K562 (cell line): ENCODE measurements at regions not wholly inside any gene's neighbourhood (a gene's known extent, or its start where the extent isn't known, plus 50 kb on each side); places are given as distances from the start of the nearest gene placed in this dataset.

Experiments used
- CTCF ChIP-seq, 3 experiments: IDR thresholded peaks in 2 of 3; conservative IDR thresholded peaks in 1 of 3; 2 replicates each; pipeline ENCODE4 v1.5.1; 2011 to 2012; ENCODE audit warnings: low read length in 3 of 3, mild to moderate bottlenecking in 3 of 3, control low read depth in 2 of 3, improper control_type of control experiment in 1 of 3, inconsistent platforms in 1 of 3, low read depth in 1 of 3, mixed read lengths in 1 of 3, moderate library complexity in 1 of 3; ENCODE audit not compliant: insufficient read depth in 2 of 3
- EZH2 ChIP-seq: IDR thresholded peaks from 2 replicates; pipeline ENCODE4 v1.6.1; 2012; ENCODE audit warnings: low read depth, mild to moderate bottlenecking, inconsistent platforms, low read length, borderline replicate concordance
- PKNOX1 ChIP-seq: fragments of 450-650 bp; IDR thresholded peaks from 2 replicates; pipeline ENCODE4 v1.6.1; 2016
- SIN3B ChIP-seq: fragments of 450-650 bp; IDR thresholded peaks from 2 replicates; pipeline ENCODE4 v1.6.1; 2017; ENCODE audit warnings: low read depth, mild to moderate bottlenecking, moderate library complexity
- ZKSCAN1 ChIP-seq: fragments of 150-350 bp; IDR thresholded peaks from 2 replicates; pipeline ENCODE4 v1.6.1; 2016; ENCODE audit warnings: low read depth, low read length
- ZNF24 ChIP-seq: fragments of 450-650 bp; IDR thresholded peaks from 2 replicates; pipeline ENCODE4 v1.6.1; 2016

GRCh38 chr6:14511061-14511586, 393.6 kb downstream of the CD83 start:
- TF ChIP-seq EZH2 (no peak), ZNF24 (no peak), ZKSCAN1 (no peak), SIN3B (no peak), PKNOX1 (no peak), CTCF (IDR thresholded peaks at IDR 0.05 in 2 of 3, conservative IDR thresholded peaks at IDR 0.05 in 1 of 3; ENCODE audit: insufficient read depth in 2 of 3, low read depth in 1 of 3, low read length in 3 of 3) (no peak)
